Putamen (tissue), 1 donor: ENCODE measurements at regions not wholly inside any gene's neighbourhood (a gene's known extent, or its start where the extent isn't known, plus 50 kb on each side); places are given as distances from the start of the nearest gene placed in this dataset.
"Not testable (repeated sequence)": the region's sequence is repeated elsewhere in the genome, so short reads cannot be mapped to it uniquely, and the experiment has no call there.

Experiments used
- DNase-seq: peaks from one replicate; pipeline ENCODE4 v3.0.0-alpha.2; 2016; ENCODE audit warnings: low spot score

GRCh38 chrX:15116900-15117299 is 153.0 kb downstream of the ASB9 start:
- DNase-seq: no peak

- no peak for DNase-seq
Measured at GRCh38 chrX:15114743-15115566, 154.9 kb downstream of the ASB9 start.

GRCh38 chrX:15107367-15107988 is 162.4 kb downstream of the ASB9 start:
- no peak for DNase-seq

- DNase-seq: no peak
Measured at GRCh38 chrX:15098505-15098904, 171.4 kb downstream of the ASB9 start.

- no peak for DNase-seq
Measured at GRCh38 chrX:15087747-15088146, 182.1 kb downstream of the ASB9 start.

- DNase-seq: no peak
Measured at GRCh38 chrX:15073313-15073712, 196.6 kb downstream of the ASB9 start.

- no peak for DNase-seq
Measured at GRCh38 chrX:15072880-15073279, 197.0 kb downstream of the ASB9 start.

GRCh38 chrX:15072259-15072658 is 197.6 kb downstream of the ASB9 start:
- no peak for DNase-seq

GRCh38 chrX:15059474-15059873 is 186.3 kb downstream of the MOSPD2 start:
- no peak for DNase-seq

- DNase-seq: no peak
Measured at GRCh38 chrX:15056044-15056443, 182.8 kb downstream of the MOSPD2 start.

- DNase-seq: no peak
Measured at GRCh38 chrX:15055146-15055930, 182.1 kb downstream of the MOSPD2 start.

GRCh38 chrX:15050395-15050794 is 177.2 kb downstream of the MOSPD2 start:
- no peak for DNase-seq

- DNase-seq: no peak
Measured at GRCh38 chrX:15043538-15043937, 170.3 kb downstream of the MOSPD2 start.

GRCh38 chrX:15033917-15034316 is 160.7 kb downstream of the MOSPD2 start:
- DNase-seq: no peak

- DNase-seq: no peak
Measured at GRCh38 chrX:15017491-15017890, 144.3 kb downstream of the MOSPD2 start.

GRCh38 chrX:15016051-15016450 is 142.8 kb downstream of the MOSPD2 start:
- no peak for DNase-seq

GRCh38 chrX:15014281-15014680 is 141.1 kb downstream of the MOSPD2 start:
- DNase-seq: no peak

GRCh38 chrX:15013461-15013860 is 140.2 kb downstream of the MOSPD2 start:
- no peak for DNase-seq

GRCh38 chrX:14997271-14997670 is 124.0 kb downstream of the MOSPD2 start:
- DNase-seq: peak; percentile 18

- DNase-seq: not testable (repeated sequence)
Measured at GRCh38 chrX:14984425-14984824, 111.2 kb downstream of the MOSPD2 start.
